Esophagus muscularis mucosa (tissue), 4 donors: ENCODE measurements at regions not wholly inside any gene's neighbourhood (a gene's known extent, or its start where the extent isn't known, plus 50 kb on each side); places are given as distances from the start of the nearest gene placed in this dataset.

Experiments
- DNase-seq: peaks from one replicate; pipeline ENCODE4 v3.0.0-alpha.2; 2017; ENCODE audit errors: extremely low spot score
- H3K27ac ChIP-seq, 4 donors: fragments of 200-600 bp; sonication (generic); replicated peaks in 1 of 4; 1 replicate in 3 of 4; 2 replicates in 1 of 4; pipeline ENCODE4 v1.5.1; 2016 to 2019; ENCODE audit warnings: mild to moderate bottlenecking in 1 of 4
- H3K27me3 ChIP-seq, 4 donors: fragments of 200-600 bp; sonication (generic); one replicate each; pipeline versions ENCODE4 v1.5.1 to v1.6.0; 2016 to 2019
- H3K36me3 ChIP-seq, 4 donors: fragments of 200-600 bp; sonication (generic); one replicate each; pipeline ENCODE4 v1.5.1; 2016 to 2019
- H3K4me1 ChIP-seq, 4 donors: fragments of 200-600 bp; sonication (generic); one replicate each; pipeline ENCODE4 v1.5.1; 2016 to 2019
- H3K4me3 ChIP-seq, 4 donors: fragments of 200-600 bp; sonication (generic); 1 replicate in 2 of 4; 2 replicates in 2 of 4; pipeline ENCODE4 v1.5.1; 2016 to 2019; ENCODE audit warnings: mild to moderate bottlenecking in 4 of 4, moderate library complexity in 1 of 4
- H3K9me3 ChIP-seq, 4 donors: fragments of 200-600 bp; sonication (generic); 1 replicate in 3 of 4; 2 replicates in 1 of 4; pipeline ENCODE4 v1.5.1; 2016 to 2019
- EP300 ChIP-seq: sonication (generic); formaldehyde crosslinking; IDR thresholded peaks from one replicate; pipeline ENCODE4 v1.6.1; 2017; ENCODE audit warnings: antibody characterized with exemption
- POLR2A ChIP-seq: fragments of 450-650 bp; IDR thresholded peaks from one replicate; pipeline ENCODE4 v1.6.1; 2017; ENCODE audit warnings: antibody characterized with exemption, moderate library complexity, mild to moderate bottlenecking, low read depth
- POLR2AphosphoS5 ChIP-seq, 2 donors: sonication (generic); formaldehyde crosslinking; IDR thresholded peaks; one replicate each; pipeline ENCODE4 v1.6.1; 2017; ENCODE audit warnings: antibody characterized with exemption in 2 of 2
- WGBS: methylation state at CpG from one replicate; pipeline ENCODE4 v1.1.5; 2018; 5-methylcytosine and 5-hydroxymethylcytosine counted together
- intact Hi-C: fragments of 100-400 bp; cut with DNase I; formaldehyde crosslinking; loops from one replicate; pipeline ENCODE4 v1.15.1; 2023
- TF ChIP-seq, protein P1 (sequence below), 3 experiments: fragments of 200-600 bp in 2 of 3; fragments of 450-650 bp in 1 of 3; sonication (generic) in 2 of 3; IDR thresholded peaks; one replicate each; pipeline ENCODE4 v1.5.1; 2017 to 2019; ENCODE audit warnings: antibody characterized with exemption in 3 of 3, mild to moderate bottlenecking in 2 of 3, moderate library complexity in 1 of 3

DNA sequence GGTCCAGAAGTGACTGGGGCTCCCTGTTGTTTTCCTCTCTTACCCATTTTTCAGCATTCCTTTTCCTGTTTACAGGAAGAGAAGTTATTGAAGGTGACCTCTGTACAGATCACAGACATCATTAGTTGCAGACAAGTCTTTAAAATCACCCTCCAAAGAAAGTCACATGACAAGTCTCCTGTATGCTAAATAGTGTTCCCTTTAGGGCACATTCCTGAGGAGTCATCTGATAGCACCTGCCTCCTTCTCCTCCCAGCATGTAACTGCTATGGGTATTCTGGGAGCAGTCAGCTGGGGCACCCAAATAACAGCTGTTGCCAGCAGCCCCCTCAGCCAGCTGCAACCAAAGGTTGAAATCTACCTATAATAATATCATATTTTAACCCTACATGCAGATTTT lies 200.6 kb downstream of the PTGER3 start:
- Histone ChIP-seq H3K9me3 (peaks cover 0 to 7% (median 0%) of the 10 kb centered on the region in 4 donors), H3K4me3 (no peak overlapping the region), H3K27ac (no peak overlapping the region), H3K36me3 (no peaks in the 10 kb centered on the region), H3K27me3 (no peaks in the 10 kb centered on the region), H3K4me1 (no peaks in the 10 kb centered on the region)
- DNase-seq: no peak
- no peak for TF ChIP-seq EP300
- TF ChIP-seq POLR2A: no peak
- TF ChIP-seq, protein P1, sequence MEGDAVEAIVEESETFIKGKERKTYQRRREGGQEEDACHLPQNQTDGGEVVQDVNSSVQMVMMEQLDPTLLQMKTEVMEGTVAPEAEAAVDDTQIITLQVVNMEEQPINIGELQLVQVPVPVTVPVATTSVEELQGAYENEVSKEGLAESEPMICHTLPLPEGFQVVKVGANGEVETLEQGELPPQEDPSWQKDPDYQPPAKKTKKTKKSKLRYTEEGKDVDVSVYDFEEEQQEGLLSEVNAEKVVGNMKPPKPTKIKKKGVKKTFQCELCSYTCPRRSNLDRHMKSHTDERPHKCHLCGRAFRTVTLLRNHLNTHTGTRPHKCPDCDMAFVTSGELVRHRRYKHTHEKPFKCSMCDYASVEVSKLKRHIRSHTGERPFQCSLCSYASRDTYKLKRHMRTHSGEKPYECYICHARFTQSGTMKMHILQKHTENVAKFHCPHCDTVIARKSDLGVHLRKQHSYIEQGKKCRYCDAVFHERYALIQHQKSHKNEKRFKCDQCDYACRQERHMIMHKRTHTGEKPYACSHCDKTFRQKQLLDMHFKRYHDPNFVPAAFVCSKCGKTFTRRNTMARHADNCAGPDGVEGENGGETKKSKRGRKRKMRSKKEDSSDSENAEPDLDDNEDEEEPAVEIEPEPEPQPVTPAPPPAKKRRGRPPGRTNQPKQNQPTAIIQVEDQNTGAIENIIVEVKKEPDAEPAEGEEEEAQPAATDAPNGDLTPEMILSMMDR (IDR thresholded peaks at IDR 0.05): no peak
- no peak for TF ChIP-seq POLR2AphosphoS5 (IDR thresholded peaks at IDR 0.05)
- intact Hi-C loops: no loop called here

- no peak overlapping the region for H3K27ac ChIP-seq
- H3K4me1 ChIP-seq: no peaks in the 10 kb centered on the region
- no peaks in the 10 kb centered on the region for H3K36me3 ChIP-seq
- no peaks in the 10 kb centered on the region for H3K9me3 ChIP-seq
- 77% methylated on average over 5 of the region's 5 CpGs for WGBS
- TF ChIP-seq, protein P1 (IDR thresholded peaks at IDR 0.05): no peak
- no peak for TF ChIP-seq EP300
- no peak for TF ChIP-seq POLR2A
- TF ChIP-seq POLR2AphosphoS5 (IDR thresholded peaks at IDR 0.05): no peak
- no peak for DNase-seq
- H3K4me3 ChIP-seq: no peak overlapping the region
- intact Hi-C loops: no loop called here
- no peaks in the 10 kb centered on the region for H3K27me3 ChIP-seq
These were observed 192.4 kb downstream of the PTGER3 start for GRCh38 chr1:70855203-70855602.

GRCh38 chr1:70856201-70856600 lies 191.4 kb downstream of the PTGER3 start:
- no peak for TF ChIP-seq POLR2AphosphoS5 (IDR thresholded peaks at IDR 0.05)
- intact Hi-C loops: no loop called here
- no peaks in the 10 kb centered on the region for H3K27me3 ChIP-seq
- no peaks in the 10 kb centered on the region for H3K36me3 ChIP-seq
- no peak overlapping the region for H3K27ac ChIP-seq
- H3K9me3 ChIP-seq: no peaks in the 10 kb centered on the region
- no peak for DNase-seq
- H3K4me1 ChIP-seq: no peaks in the 10 kb centered on the region
- 75% methylated on average over 2 of the region's 2 CpGs for WGBS
- H3K4me3 ChIP-seq: no peak overlapping the region

DNA sequence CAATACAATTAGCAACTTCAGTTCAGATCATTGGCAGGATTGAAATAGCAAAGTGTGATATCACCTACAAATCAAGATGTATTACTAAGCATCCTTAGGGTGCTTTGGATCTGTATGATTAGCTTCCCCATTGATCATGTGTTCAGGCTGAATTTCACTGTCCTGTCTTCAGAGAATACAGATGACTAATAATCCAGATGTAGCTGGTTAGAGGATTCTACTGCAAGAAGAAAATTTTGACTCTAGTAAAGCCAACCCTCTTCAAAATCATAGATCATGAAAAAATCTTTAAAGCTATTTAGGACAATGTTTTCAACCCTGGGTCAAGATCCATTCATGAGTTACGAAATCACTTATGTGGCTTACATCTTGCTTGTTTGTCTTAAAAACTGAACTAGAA lies 184.4 kb downstream of the PTGER3 start:
- no peaks in the 10 kb centered on the region for H3K36me3 ChIP-seq
- WGBS: 82% methylated on average over 1 of the region's 1 CpG
- H3K27me3 ChIP-seq: no peaks in the 10 kb centered on the region
- no peak for DNase-seq
- TF ChIP-seq POLR2AphosphoS5 (IDR thresholded peaks at IDR 0.05) (no peak), EP300 (no peak)
- no peaks in the 10 kb centered on the region for H3K9me3 ChIP-seq
- no peaks in the 10 kb centered on the region for H3K4me1 ChIP-seq
- intact Hi-C loops: no loop called here
- H3K27ac ChIP-seq: no peak overlapping the region
- H3K4me3 ChIP-seq: no peak overlapping the region

GRCh38 chr1:70864302-70864701 lies 183.3 kb downstream of the PTGER3 start:
- intact Hi-C loops: no loop called here
- TF ChIP-seq POLR2A (no peak), POLR2AphosphoS5 (IDR thresholded peaks at IDR 0.05) (no peak), EP300 (no peak)
- TF ChIP-seq, protein P1 (IDR thresholded peaks at IDR 0.05): no peak
- H3K4me1 ChIP-seq: no peaks in the 10 kb centered on the region
- no peaks in the 10 kb centered on the region for H3K36me3 ChIP-seq
- no peak overlapping the region for H3K27ac ChIP-seq
- no peaks in the 10 kb centered on the region for H3K27me3 ChIP-seq
- no peaks in the 10 kb centered on the region for H3K9me3 ChIP-seq
- DNase-seq: no peak
- H3K4me3 ChIP-seq: no peak overlapping the region
- WGBS: 72% methylated on average over 2 of the region's 2 CpGs

DNA sequence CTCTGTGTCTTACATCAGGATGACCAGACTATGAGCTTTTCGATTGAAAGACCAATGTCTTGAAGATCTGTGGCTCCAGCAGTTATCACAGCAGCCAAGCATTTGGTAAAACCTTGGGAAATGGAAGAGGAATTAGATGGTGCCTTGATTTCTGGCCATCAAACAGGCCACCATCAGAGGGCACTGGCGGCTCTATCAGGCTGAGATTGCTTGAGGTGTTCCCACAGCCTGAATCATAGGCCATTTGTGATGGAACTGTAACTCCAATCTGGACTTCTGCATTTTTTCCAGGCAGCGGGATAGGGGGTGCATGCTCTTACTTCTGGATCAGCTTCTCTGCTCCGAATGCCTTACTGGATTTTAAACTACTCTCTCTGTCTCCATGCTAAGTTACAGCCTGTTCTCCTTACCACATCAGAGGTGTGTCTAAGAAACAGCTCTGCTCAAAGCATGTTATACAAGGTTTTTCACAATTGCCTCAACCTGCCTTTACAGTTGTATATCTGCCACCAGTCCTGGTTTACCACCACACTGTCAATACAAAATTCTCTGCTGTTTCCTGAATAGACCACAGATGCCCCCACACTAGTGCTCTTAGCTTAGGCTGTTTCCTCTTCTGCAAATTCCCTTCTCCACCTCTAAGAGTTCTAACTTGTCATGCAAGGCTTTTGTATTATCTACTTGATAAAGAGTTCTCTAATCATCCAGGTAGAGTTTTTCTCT lies 180.9 kb downstream of the PTGER3 start:
- TF ChIP-seq POLR2A: no peak
- TF ChIP-seq, protein P1 (IDR thresholded peaks at IDR 0.05): no peak
- no peak for TF ChIP-seq POLR2AphosphoS5 (IDR thresholded peaks at IDR 0.05)
- no peak for TF ChIP-seq EP300
- H3K4me3 ChIP-seq: no peak overlapping the region
- no peaks in the 10 kb centered on the region for H3K36me3 ChIP-seq
- H3K27me3 ChIP-seq: no peaks in the 10 kb centered on the region
- DNase-seq: no peak
- no peaks in the 10 kb centered on the region for H3K9me3 ChIP-seq
- H3K27ac ChIP-seq: no peak overlapping the region
- WGBS: 86% methylated on average over 4 of the region's 4 CpGs
- intact Hi-C loops: no loop called here
- H3K4me1 ChIP-seq: no peaks in the 10 kb centered on the region
